Osteocyte (in vitro differentiated cells): ENCODE measurements at regions not wholly inside any gene's neighbourhood (a gene's known extent, or its start where the extent isn't known, plus 50 kb on each side); places are given as distances from the start of the nearest gene placed in this dataset.

Experiments
- DNase-seq: peaks from one replicate; pipeline ENCODE4 v3.0.0; 2021; ENCODE audit warnings: mixed read lengths; ENCODE audit not compliant: unreplicated experiment; ENCODE audit errors: extremely low spot score
- H3K27ac Mint-ChIP-seq: one replicate; pipeline ENCODE4 v1.8.0; 2021; ENCODE audit warnings: mild to moderate bottlenecking, mixed read lengths; ENCODE audit not compliant: unreplicated experiment
- H3K27me3 Mint-ChIP-seq: one replicate; pipeline ENCODE4 v1.8.0; 2021; ENCODE audit warnings: mixed read lengths; ENCODE audit not compliant: unreplicated experiment
- H3K36me3 Mint-ChIP-seq: one replicate; pipeline ENCODE4 v1.8.0; 2021; ENCODE audit warnings: mixed read lengths; ENCODE audit not compliant: unreplicated experiment
- H3K4me1 Mint-ChIP-seq: one replicate; pipeline ENCODE4 v1.8.0; 2021; ENCODE audit warnings: mixed read lengths; ENCODE audit not compliant: unreplicated experiment
- H3K4me3 Mint-ChIP-seq: one replicate; pipeline ENCODE4 v1.8.0; 2021; ENCODE audit warnings: mild to moderate bottlenecking, moderate library complexity, mixed read lengths; ENCODE audit not compliant: unreplicated experiment
- H3K9me3 Mint-ChIP-seq: one replicate; pipeline ENCODE4 v1.8.0; 2021; ENCODE audit warnings: mixed read lengths; ENCODE audit not compliant: unreplicated experiment
- CTCF ChIP-seq: fragments of 200-600 bp; sonication (generic); IDR thresholded peaks from 2 replicates; pipeline ENCODE4 v1.5.0; 2021; ENCODE audit warnings: antibody characterized with exemption, mild to moderate bottlenecking, moderate library complexity

GRCh38 chr1:55400508-55400907 lies 185.3 kb upstream of the USP24 start:
- TF ChIP-seq CTCF = no peak
- H3K9me3 Mint-ChIP-seq = peaks cover under 1% of the 10 kb centered on the region
- H3K36me3 Mint-ChIP-seq = no peaks in the 10 kb centered on the region
- H3K27ac Mint-ChIP-seq = peak overlapping the region; percentile 75
- H3K27me3 Mint-ChIP-seq = no peaks in the 10 kb centered on the region
- no peak overlapping the region for H3K4me3 Mint-ChIP-seq
- H3K4me1 Mint-ChIP-seq = peaks cover 32% of the 10 kb centered on the region
- DNase-seq = no peak

GRCh38 chr1:55399346-55399745 lies 184.2 kb upstream of the USP24 start:
- no peaks in the 10 kb centered on the region for H3K27me3 Mint-ChIP-seq
- peak overlapping the region; percentile 20 for H3K27ac Mint-ChIP-seq
- TF ChIP-seq CTCF = no peak
- no peak overlapping the region for H3K4me3 Mint-ChIP-seq
- peaks cover 4% of the 10 kb centered on the region for H3K9me3 Mint-ChIP-seq
- H3K4me1 Mint-ChIP-seq = peaks cover 36% of the 10 kb centered on the region
- no peak for DNase-seq
- H3K36me3 Mint-ChIP-seq = peaks cover 2% of the 10 kb centered on the region

GRCh38 chr1:55396381-55396891 lies 181.3 kb upstream of the USP24 start:
- TF ChIP-seq CTCF = no peak
- Mint-ChIP-seq H3K27me3 (no peaks in the 10 kb centered on the region), H3K27ac (no peak overlapping the region), H3K9me3 (peaks cover 30% of the 10 kb centered on the region), H3K4me1 (peaks cover 27% of the 10 kb centered on the region), H3K36me3 (peaks cover 11% of the 10 kb centered on the region), H3K4me3 (no peak overlapping the region)
- DNase-seq = no peak

GRCh38 chr1:55388960-55389359 lies 173.8 kb upstream of the USP24 start:
- H3K4me1 Mint-ChIP-seq = peaks cover 4% of the 10 kb centered on the region
- peaks cover 24% of the 10 kb centered on the region for H3K36me3 Mint-ChIP-seq
- TF ChIP-seq CTCF = no peak
- no peak overlapping the region for H3K4me3 Mint-ChIP-seq
- peaks cover 53% of the 10 kb centered on the region for H3K9me3 Mint-ChIP-seq
- no peak for DNase-seq
- no peak overlapping the region for H3K27ac Mint-ChIP-seq
- no peaks in the 10 kb centered on the region for H3K27me3 Mint-ChIP-seq

- DNase-seq = no peak
- no peak for TF ChIP-seq CTCF
- H3K27ac Mint-ChIP-seq = no peak overlapping the region
- H3K4me1 Mint-ChIP-seq = peaks cover 11% of the 10 kb centered on the region
- H3K4me3 Mint-ChIP-seq = no peak overlapping the region
- H3K9me3 Mint-ChIP-seq = peaks cover 37% of the 10 kb centered on the region
- no peaks in the 10 kb centered on the region for H3K27me3 Mint-ChIP-seq
- peaks cover 19% of the 10 kb centered on the region for H3K36me3 Mint-ChIP-seq
These were observed 172.0 kb upstream of the USP24 start for GRCh38 chr1:55387145-55387544.
